GM12891 (cell line): ENCODE measurements at regions not wholly inside any gene's neighbourhood (a gene's known extent, or its start where the extent isn't known, plus 50 kb on each side); places are given as distances from the start of the nearest gene placed in this dataset.

Experiments
- PAX5 ChIP-seq: IDR thresholded peaks from 2 replicates; pipeline ENCODE4 v1.6.1; 2011; ENCODE audit warnings: low read length, moderate library complexity, mild to moderate bottlenecking; ENCODE audit not compliant: insufficient read depth, severe bottlenecking
- POLR2A ChIP-seq: IDR thresholded peaks from 2 replicates; pipeline ENCODE4 v1.6.1; 2011; ENCODE audit warnings: low read depth, low read length, control low read depth
- POLR2AphosphoS5 ChIP-seq: IDR thresholded peaks from 2 replicates; pipeline ENCODE4 v1.6.1; 2011; ENCODE audit warnings: low read depth, low read length, control low read depth
- POU2F2 ChIP-seq: IDR thresholded peaks from 2 replicates; pipeline ENCODE4 v1.6.1; 2011; ENCODE audit warnings: low read depth, mild to moderate bottlenecking, control low read depth, low read length, moderate library complexity
- SPI1 ChIP-seq: IDR thresholded peaks from 2 replicates; pipeline ENCODE4 v1.6.1; 2011; ENCODE audit warnings: low read depth, low read length, control low read depth
- TAF1 ChIP-seq: IDR thresholded peaks from 2 replicates; pipeline ENCODE4 v1.6.1; 2011; ENCODE audit warnings: low read depth, low read length, control low read depth

DNA sequence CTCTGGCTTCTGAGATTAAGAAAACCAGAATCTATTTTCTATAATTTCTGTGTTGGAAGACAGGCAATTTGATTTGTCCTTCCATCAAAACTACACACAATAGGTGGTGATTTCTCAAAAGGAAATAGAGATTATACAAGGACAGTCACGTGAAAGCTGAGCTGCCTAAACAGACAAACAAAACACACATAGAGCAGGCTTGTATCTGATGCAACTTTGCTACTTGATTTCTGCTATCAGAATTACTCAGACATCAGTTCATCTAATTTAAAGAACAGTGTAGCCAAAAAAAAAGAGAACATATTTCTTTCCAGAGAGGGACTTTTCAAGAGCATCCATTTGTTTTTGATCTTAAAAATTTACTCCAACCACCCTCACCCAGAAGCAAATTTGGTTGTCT is 2128.3 kb upstream of the C9orf72 start:
- TF ChIP-seq SPI1 (no peak), POLR2AphosphoS5 (no peak), TAF1 (no peak), POLR2A (no peak), POU2F2 (no peak), PAX5 (no peak)
